ENCODE measurements at regions not wholly inside any gene's neighbourhood (a gene's known extent, or its start where the extent isn't known, plus 50 kb on each side); places are given as distances from the start of the nearest gene placed in this dataset.

- H3K4me1 ChIP-seq = no peaks in the 10 kb centered on the region
- H3K4me3 ChIP-seq = no peak overlapping the region
- H3K27me3 ChIP-seq (ENCODE audit: low read depth) = no peaks in the 10 kb centered on the region
- no peak for DNase-seq
- no peak overlapping the region for H3K27ac ChIP-seq (replicated peaks)
- intact Hi-C loops (cut with micrococcal nuclease) = no loop called here
- no peaks in the 10 kb centered on the region for H3K36me3 ChIP-seq
- H3K9me3 ChIP-seq (replicated peaks) = peaks cover 30% of the 10 kb centered on the region
- no peak for TF ChIP-seq CTCF (IDR thresholded peaks at IDR 0.05; ENCODE audit: borderline replicate concordance)
Measured at GRCh38 chr16:8203101-8203500, 387.2 kb downstream of the TMEM114 start.

- no peak for DNase-seq
- Histone ChIP-seq H3K9me3 (replicated peaks) (peaks cover 30% of the 10 kb centered on the region), H3K36me3 (no peaks in the 10 kb centered on the region), H3K4me3 (no peak overlapping the region), H3K27me3 (ENCODE audit: low read depth) (no peaks in the 10 kb centered on the region), H3K27ac (replicated peaks) (no peak overlapping the region), H3K4me1 (no peaks in the 10 kb centered on the region)
- no peak for TF ChIP-seq CTCF (IDR thresholded peaks at IDR 0.05; ENCODE audit: borderline replicate concordance)
- intact Hi-C loops (cut with micrococcal nuclease) = no loop called here
Measured at GRCh38 chr16:8200839-8201238, 389.5 kb downstream of the TMEM114 start.

- no peak for TF ChIP-seq CTCF (IDR thresholded peaks at IDR 0.05; ENCODE audit: borderline replicate concordance)
Measured at GRCh38 chr16:8199390-8199789, 390.9 kb downstream of the TMEM114 start.

GRCh38 chr16:8194794-8195193 is 395.5 kb downstream of the TMEM114 start:
- intact Hi-C loops (cut with micrococcal nuclease) = no loop called here
- H3K4me3 ChIP-seq = no peak overlapping the region
- H3K27ac ChIP-seq (replicated peaks) = no peak overlapping the region

More at GRCh38 chr16:8199390-8199789, 390.9 kb downstream of the TMEM114 start:
- peaks cover 21% of the 10 kb centered on the region for H3K9me3 ChIP-seq (replicated peaks)
- H3K4me1 ChIP-seq = no peaks in the 10 kb centered on the region
- no peak overlapping the region for H3K4me3 ChIP-seq
- H3K27me3 ChIP-seq (ENCODE audit: low read depth) = no peaks in the 10 kb centered on the region
- no peak for DNase-seq
- H3K27ac ChIP-seq (replicated peaks) = no peak overlapping the region
- H3K36me3 ChIP-seq = no peaks in the 10 kb centered on the region
- intact Hi-C loops (cut with micrococcal nuclease) = no loop called here

GRCh38 chr16:8188841-8189240 is 401.5 kb downstream of the TMEM114 start:
- intact Hi-C loops (cut with micrococcal nuclease) = no loop called here
- Histone ChIP-seq H3K4me1 (no peaks in the 10 kb centered on the region), H3K36me3 (no peaks in the 10 kb centered on the region), H3K27ac (replicated peaks) (no peak overlapping the region), H3K9me3 (replicated peaks) (no peaks in the 10 kb centered on the region), H3K4me3 (no peak overlapping the region), H3K27me3 (ENCODE audit: low read depth) (peaks cover 3% of the 10 kb centered on the region)
- no peak for DNase-seq
- TF ChIP-seq CTCF (IDR thresholded peaks at IDR 0.05; ENCODE audit: borderline replicate concordance) = no peak

More at GRCh38 chr16:8194794-8195193, 395.5 kb downstream of the TMEM114 start:
- peak; percentile 20 for TF ChIP-seq CTCF (IDR thresholded peaks at IDR 0.05; ENCODE audit: borderline replicate concordance)
- DNase-seq = no peak
- no peaks in the 10 kb centered on the region for H3K36me3 ChIP-seq
- H3K4me1 ChIP-seq = no peaks in the 10 kb centered on the region
- H3K9me3 ChIP-seq (replicated peaks) = no peaks in the 10 kb centered on the region
- no peaks in the 10 kb centered on the region for H3K27me3 ChIP-seq (ENCODE audit: low read depth)
